ENCODE measurements at regions not wholly inside any gene's neighbourhood (a gene's known extent, or its start where the extent isn't known, plus 50 kb on each side); places are given as distances from the start of the nearest gene placed in this dataset.

DNA sequence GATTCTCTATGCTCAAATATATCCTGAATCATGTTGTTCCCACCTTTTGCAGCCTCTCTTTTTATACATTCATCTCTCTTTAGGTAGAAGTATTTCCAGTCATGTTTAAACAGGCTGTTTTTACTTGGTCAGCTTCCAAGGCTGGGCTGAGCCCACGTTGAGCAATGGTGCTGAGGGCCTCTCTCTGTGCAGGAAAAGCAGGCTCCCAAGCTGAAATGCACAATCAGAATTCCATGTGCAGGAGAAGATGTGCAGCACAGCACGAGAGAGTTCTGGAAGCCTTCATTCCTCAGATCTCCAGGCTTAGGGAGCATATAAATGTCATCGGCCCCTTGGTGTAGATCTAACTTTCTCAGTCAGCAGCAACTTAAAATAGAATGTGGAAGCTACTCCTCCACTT lies 588.5 kb downstream of the TNS3 start:
- ChIA-PET POLR2A (no interaction called here), CTCF (no interaction called here)
- Mint-ChIP-seq H3K4me1 (no peaks in the 10 kb centered on the region), H3K4me3 (no peak overlapping the region), H3K27ac (no peak overlapping the region), H3K27me3 (no peaks in the 10 kb centered on the region), H3K9me3 (no peaks in the 10 kb centered on the region), H3K36me3 (ENCODE audit: low read depth) (no peaks in the 10 kb centered on the region)
- DNase-seq: no peak

DNA sequence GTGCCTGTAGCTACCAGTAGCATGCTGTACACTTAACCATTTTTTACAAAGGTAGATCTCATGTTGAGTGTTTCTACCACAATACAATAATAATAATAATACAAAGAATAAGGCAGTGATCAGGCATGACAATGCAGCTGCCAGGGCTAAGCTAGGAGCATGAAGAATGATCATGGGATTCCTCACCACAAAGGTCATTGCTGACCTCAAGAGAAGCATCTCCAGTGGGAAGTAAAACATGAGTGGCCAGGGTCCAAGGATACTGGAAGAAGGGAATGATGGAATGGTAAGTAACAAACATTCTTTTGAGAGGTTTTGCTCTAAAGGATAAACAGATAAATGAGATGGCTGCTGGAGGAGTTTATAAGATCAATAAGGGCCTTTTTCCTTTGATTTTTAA lies 591.1 kb downstream of the TNS3 start:
- H3K27ac Mint-ChIP-seq: no peak overlapping the region
- no peak overlapping the region for H3K4me3 Mint-ChIP-seq
- no peak for DNase-seq
- no peaks in the 10 kb centered on the region for H3K36me3 Mint-ChIP-seq (ENCODE audit: low read depth)
- CTCF ChIA-PET: no interaction called here
- POLR2A ChIA-PET: no interaction called here
- no peaks in the 10 kb centered on the region for H3K27me3 Mint-ChIP-seq
- no peaks in the 10 kb centered on the region for H3K9me3 Mint-ChIP-seq
- H3K4me1 Mint-ChIP-seq: no peaks in the 10 kb centered on the region

DNA sequence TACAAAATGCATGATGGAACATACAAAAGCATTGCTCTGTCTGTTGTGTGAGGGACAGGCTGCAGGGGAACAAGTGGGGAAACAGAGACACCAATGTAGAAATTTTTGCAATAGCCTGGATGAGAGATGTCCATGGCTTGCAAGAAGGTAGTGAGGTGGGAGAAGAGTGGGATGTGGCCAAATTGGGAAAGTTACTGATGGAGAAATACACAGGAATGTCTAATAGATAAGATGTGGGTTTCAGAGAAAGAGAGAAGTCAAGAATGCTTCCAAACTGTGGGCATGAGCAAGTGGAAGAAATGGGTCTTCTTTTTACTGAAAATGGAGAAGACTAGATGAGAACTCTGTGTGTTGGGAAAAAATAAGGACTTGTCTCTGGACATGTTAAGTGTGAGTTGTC lies 592.7 kb downstream of the TNS3 start:
- H3K27ac Mint-ChIP-seq: no peak overlapping the region
- no peak overlapping the region for H3K4me3 Mint-ChIP-seq
- H3K9me3 Mint-ChIP-seq: no peaks in the 10 kb centered on the region
- no peak for DNase-seq
- no peaks in the 10 kb centered on the region for H3K4me1 Mint-ChIP-seq
- H3K36me3 Mint-ChIP-seq (ENCODE audit: low read depth): no peaks in the 10 kb centered on the region
- POLR2A ChIA-PET: no interaction called here
- CTCF ChIA-PET: no interaction called here
- H3K27me3 Mint-ChIP-seq: no peaks in the 10 kb centered on the region

DNA sequence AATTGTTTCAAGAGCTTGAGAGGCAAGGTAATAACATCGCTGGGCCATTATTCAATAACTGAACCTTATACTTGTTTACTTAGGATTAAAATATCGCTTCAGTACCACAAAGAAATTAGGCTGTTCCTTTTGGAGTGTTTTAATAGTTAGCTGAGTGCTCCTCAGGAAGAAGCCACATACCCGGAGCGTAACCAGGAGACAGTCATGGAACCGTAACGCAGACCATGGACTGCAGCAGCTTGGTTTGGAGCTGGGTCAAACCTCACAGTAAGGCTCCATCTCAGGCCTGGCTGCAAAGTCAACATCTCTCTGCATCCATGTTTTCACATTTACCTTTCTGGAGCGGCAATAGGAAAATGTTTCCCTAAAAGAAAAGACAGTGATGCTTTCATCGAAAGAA lies 599.0 kb downstream of the TNS3 start:
- H3K27me3 Mint-ChIP-seq: no peaks in the 10 kb centered on the region
- no peaks in the 10 kb centered on the region for H3K4me1 Mint-ChIP-seq
- H3K9me3 Mint-ChIP-seq: no peaks in the 10 kb centered on the region
- CTCF ChIA-PET: no interaction called here
- no peak for DNase-seq
- H3K27ac Mint-ChIP-seq: no peak overlapping the region
- H3K36me3 Mint-ChIP-seq (ENCODE audit: low read depth): no peaks in the 10 kb centered on the region
- POLR2A ChIA-PET: no interaction called here
- H3K4me3 Mint-ChIP-seq: no peak overlapping the region

DNA sequence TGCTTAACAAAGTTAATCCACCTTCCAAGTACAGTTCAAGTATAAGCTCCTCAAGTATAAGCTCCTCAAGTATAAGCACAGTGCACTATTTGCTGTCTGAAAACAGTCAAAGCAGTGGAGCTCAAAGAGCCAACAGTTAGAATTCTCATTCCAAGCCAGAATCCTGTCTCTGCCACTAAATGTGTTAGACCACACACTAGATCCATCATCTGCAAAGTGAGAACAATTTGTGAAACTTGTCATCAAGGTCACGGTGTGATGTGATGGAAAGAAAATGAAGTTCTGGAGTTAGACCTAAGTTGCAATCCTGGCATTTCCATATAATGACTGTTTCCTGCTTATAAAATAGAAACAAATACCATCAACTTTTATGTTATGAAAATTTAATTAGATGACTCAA lies 602.5 kb downstream of the TNS3 start:
- CTCF ChIA-PET: no interaction called here
- Mint-ChIP-seq H3K36me3 (ENCODE audit: low read depth) (no peaks in the 10 kb centered on the region), H3K27ac (no peak overlapping the region), H3K9me3 (no peaks in the 10 kb centered on the region), H3K27me3 (no peaks in the 10 kb centered on the region), H3K4me3 (no peak overlapping the region), H3K4me1 (no peaks in the 10 kb centered on the region)
- POLR2A ChIA-PET: no interaction called here
- no peak for DNase-seq

DNA sequence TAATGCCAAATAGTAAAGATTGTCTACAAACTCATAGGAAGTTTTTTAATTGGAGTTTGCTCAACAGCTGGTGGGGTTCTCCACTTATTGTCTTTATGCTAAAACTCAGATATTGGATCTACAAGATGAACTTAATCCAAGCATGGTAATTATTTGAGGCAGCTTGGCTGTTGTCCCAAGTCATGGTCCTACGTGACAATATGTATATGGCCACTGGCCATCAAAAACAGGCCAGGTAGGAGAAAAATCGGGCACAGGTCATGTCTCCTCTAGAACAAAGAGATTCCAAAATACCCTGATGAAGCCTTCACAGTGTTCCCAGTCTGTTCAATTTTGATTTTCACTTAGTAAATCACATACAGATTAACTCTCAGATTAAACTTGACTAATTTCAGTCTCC lies 606.4 kb downstream of the TNS3 start:
- POLR2A ChIA-PET: no interaction called here

DNA sequence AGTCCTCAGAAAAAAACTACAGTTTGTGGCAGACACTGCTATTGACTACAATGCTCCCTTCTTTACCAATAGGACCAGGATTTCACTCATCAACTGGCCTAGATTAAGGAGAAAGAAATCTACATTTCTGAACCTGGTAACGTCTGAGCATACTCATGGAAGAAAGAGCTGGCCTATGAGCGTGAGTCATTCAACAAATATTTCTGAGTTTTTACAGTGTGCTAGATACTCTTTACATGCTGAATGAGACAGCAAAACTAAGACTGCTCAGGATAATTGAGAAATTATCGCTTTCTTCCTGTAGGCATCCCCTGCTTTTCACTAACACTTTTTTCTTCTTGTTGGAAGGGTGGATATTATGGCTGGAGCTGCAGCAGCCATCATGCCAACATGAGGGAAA lies 609.7 kb downstream of the TNS3 start:
- Mint-ChIP-seq H3K4me3 (no peak overlapping the region), H3K27me3 (no peaks in the 10 kb centered on the region), H3K9me3 (peaks cover 6% of the 10 kb centered on the region), H3K4me1 (no peaks in the 10 kb centered on the region), H3K36me3 (ENCODE audit: low read depth) (no peaks in the 10 kb centered on the region), H3K27ac (no peak overlapping the region)
- DNase-seq: no peak
- POLR2A ChIA-PET: no interaction called here
- CTCF ChIA-PET: no interaction called here

More for the DNA sequence above, 606.4 kb downstream of the TNS3 start:
- Mint-ChIP-seq H3K4me1 (no peaks in the 10 kb centered on the region), H3K9me3 (no peaks in the 10 kb centered on the region), H3K36me3 (ENCODE audit: low read depth) (no peaks in the 10 kb centered on the region), H3K4me3 (no peak overlapping the region), H3K27me3 (no peaks in the 10 kb centered on the region), H3K27ac (no peak overlapping the region)
- DNase-seq: no peak
- CTCF ChIA-PET: no interaction called here

DNA sequence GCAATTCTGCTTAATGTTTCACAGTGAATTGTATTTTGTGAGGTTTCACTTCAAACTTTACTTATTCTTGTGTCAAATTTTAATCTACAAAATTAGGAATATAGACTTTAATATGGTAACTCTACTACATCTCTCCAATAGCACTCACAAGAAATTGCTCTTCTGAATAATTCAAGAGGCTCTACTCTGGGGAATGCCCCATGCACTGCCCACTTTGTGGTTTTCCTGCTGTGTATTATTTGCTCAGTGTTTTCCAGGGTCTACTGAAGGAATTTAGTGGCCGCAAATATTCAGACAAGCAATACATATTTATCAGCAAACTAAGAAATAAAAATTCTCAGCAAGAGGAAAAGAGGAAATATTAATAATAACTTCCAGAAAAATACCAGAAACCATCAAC lies 611.4 kb downstream of the TNS3 start:
- H3K4me3 Mint-ChIP-seq: no peak overlapping the region
- no peaks in the 10 kb centered on the region for H3K4me1 Mint-ChIP-seq
- no peak overlapping the region for H3K27ac Mint-ChIP-seq
- ChIA-PET CTCF (no interaction called here), POLR2A (no interaction called here)
- no peak for DNase-seq
- H3K36me3 Mint-ChIP-seq (ENCODE audit: low read depth): no peaks in the 10 kb centered on the region
- H3K9me3 Mint-ChIP-seq: peaks cover 6% of the 10 kb centered on the region
- no peaks in the 10 kb centered on the region for H3K27me3 Mint-ChIP-seq

DNA sequence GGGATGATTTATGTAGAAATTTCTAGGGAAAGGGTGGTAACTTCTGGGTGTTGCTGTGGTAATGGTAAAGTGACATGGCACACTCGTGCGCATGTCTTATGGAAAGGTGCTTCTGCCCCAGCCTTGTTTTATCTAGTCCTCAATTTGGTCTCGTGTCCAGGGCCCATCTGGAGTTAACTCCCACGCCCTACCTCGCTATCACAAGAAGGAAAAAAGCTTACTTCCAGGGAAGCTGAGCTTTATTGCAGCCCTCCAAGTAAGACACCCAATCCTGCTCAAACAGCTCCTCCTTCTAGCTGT lies 611.8 kb downstream of the TNS3 start:
- POLR2A ChIA-PET: no interaction called here

DNA sequence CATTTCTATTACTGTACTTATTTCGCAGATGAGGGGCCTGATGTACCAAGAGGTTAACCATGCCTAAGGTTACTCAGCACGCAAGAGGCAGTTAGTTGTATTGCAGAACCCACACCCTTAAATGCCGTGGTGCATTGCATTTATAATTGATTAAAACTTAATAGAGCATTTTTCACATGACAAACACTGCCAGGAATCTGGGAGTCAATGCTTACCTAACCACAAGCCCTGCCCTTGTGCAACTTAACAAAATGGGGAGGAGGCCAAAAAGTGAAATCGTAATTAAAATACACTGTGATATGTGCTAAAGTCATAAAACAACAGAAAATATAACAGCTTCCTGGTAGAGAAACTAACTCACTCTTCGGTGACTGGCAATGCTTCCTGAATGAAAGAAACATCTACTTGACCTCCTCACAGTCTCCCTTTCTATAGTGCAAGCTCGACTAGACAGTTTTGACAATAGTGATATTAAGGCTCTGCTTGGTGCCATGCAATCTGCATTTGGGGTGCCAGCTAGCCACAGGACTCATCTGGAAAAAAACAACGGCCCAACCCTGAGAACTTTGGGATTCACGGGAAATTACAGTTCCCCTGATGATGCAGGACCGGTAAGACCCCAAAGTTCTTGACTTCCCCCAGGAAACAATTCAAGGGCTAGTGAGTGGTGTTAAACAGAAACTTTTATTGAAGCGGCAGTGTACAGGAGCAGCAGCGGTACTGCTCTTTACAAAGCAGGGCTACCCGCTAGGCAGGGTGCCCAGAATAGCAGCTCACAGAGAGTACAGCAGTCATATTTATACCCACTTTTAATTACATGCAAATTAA lies 612.4 kb downstream of the TNS3 start:
- H3K4me3 Mint-ChIP-seq: no peak overlapping the region
- CTCF ChIA-PET: no interaction called here
- H3K36me3 Mint-ChIP-seq (ENCODE audit: low read depth): no peaks in the 10 kb centered on the region
- H3K4me1 Mint-ChIP-seq: no peaks in the 10 kb centered on the region
- DNase-seq: no peak
- H3K27ac Mint-ChIP-seq: no peak overlapping the region
- peaks cover 7% of the 10 kb centered on the region for H3K9me3 Mint-ChIP-seq
- POLR2A ChIA-PET: no interaction called here
- no peaks in the 10 kb centered on the region for H3K27me3 Mint-ChIP-seq

More for the DNA sequence above, 611.8 kb downstream of the TNS3 start:
- Mint-ChIP-seq H3K9me3 (peaks cover 6% of the 10 kb centered on the region), H3K4me3 (no peak overlapping the region), H3K27me3 (no peaks in the 10 kb centered on the region), H3K27ac (no peak overlapping the region), H3K36me3 (ENCODE audit: low read depth) (no peaks in the 10 kb centered on the region), H3K4me1 (no peaks in the 10 kb centered on the region)
- no peak for DNase-seq
- CTCF ChIA-PET: no interaction called here

DNA sequence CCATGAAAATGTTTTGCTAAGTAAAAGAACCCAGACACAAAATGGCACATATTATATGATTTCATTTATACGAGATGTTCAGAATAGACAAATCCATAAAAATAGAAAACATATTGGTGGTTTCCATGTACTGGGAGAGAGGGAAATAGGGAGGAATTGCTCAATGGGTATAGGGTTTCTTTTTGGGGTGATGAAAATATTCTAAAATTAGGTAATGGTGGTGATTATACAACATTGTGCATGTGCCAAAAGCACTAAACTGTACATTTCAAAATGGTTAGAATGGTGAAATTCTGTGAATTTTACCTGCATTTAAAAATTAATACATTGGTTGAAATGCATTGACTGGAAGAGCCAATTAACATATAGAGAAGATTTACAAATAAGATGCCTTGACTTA lies 613.9 kb downstream of the TNS3 start:
- CTCF ChIA-PET: no interaction called here
- no peaks in the 10 kb centered on the region for H3K4me1 Mint-ChIP-seq
- no peak overlapping the region for H3K4me3 Mint-ChIP-seq
- H3K27ac Mint-ChIP-seq: no peak overlapping the region
- H3K27me3 Mint-ChIP-seq: no peaks in the 10 kb centered on the region
- no peaks in the 10 kb centered on the region for H3K36me3 Mint-ChIP-seq (ENCODE audit: low read depth)
- POLR2A ChIA-PET: no interaction called here
- H3K9me3 Mint-ChIP-seq: peaks cover 18% of the 10 kb centered on the region
- no peak for DNase-seq

DNA sequence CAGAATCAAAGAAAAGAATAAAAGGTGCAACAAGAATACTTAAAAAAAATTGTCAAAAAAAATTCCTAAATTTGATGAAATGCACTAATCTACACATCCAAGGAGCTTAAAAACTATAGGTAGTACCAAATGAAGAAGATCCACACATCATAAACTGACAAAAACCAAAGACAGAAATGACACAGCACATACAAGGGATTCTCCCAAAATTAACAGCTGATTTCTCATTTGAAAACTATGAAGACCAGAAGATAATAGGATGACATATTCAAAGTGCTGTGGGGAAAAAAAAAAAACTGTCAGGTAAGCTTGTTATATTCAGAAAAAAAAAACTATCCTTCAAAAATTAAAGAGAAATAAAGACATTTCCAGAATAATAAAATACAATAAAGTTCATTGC lies 618.2 kb downstream of the TNS3 start:
- H3K27ac Mint-ChIP-seq: no peak overlapping the region
- no peaks in the 10 kb centered on the region for H3K4me1 Mint-ChIP-seq
- DNase-seq: no peak
- no peaks in the 10 kb centered on the region for H3K27me3 Mint-ChIP-seq
- ChIA-PET CTCF (no interaction called here), POLR2A (no interaction called here)
- H3K36me3 Mint-ChIP-seq (ENCODE audit: low read depth): no peaks in the 10 kb centered on the region
- peaks cover 23% of the 10 kb centered on the region for H3K9me3 Mint-ChIP-seq
- H3K4me3 Mint-ChIP-seq: no peak overlapping the region

DNA sequence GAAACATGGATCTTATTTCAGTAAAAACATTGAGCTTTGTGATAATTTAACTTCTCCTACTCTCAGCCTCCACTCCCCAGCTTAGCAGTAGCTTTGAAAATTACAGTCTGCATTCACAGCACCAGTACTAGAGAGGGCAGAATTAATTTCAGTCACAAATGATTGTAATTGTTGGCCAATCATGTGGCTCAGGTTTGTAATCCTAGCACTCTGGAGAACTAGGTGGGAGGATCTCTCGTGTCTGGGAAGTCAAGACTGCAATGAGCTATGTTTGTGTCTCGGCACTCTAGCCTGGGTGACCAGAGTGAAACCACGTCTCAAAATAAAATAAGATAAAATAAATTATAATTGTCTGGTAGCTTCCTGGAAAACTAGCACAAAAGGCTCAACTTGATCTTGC lies 620.9 kb downstream of the TNS3 start:
- CTCF ChIA-PET: no interaction called here
- POLR2A ChIA-PET: no interaction called here

DNA sequence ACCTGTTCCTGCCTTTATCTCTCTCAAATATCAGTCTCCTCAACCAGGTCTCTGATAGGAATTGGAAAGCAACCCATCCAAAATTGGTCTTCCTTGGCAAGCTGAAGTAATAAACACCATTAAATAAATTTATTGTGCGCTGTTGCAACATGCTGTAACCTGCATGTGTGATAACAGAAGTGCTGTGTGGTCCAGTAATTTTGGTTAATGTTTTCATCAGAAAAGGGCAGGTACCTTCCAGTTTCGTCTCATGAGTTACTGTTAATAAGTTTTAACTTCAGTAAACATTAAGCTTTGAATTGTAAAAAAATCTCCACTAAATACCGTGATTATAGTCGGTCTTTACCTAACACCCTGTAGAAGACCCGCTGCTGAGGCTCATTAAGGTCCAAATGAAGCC lies 624.7 kb downstream of the TNS3 start:
- POLR2A ChIA-PET: no interaction called here
- Mint-ChIP-seq H3K4me1 (no peaks in the 10 kb centered on the region), H3K27me3 (no peaks in the 10 kb centered on the region), H3K36me3 (ENCODE audit: low read depth) (no peaks in the 10 kb centered on the region), H3K4me3 (no peak overlapping the region), H3K9me3 (peaks cover 5% of the 10 kb centered on the region), H3K27ac (no peak overlapping the region)
- no peak for DNase-seq
- CTCF ChIA-PET: interaction anchor here (0.6 to 1.2 kb wide), 2 partner anchors 13 to 76 kb away, joined by 3 to 4 read pairs; no protein-coding TSS in a partner anchor

More for the DNA sequence above, 620.9 kb downstream of the TNS3 start:
- Mint-ChIP-seq H3K9me3 (peaks cover 18% of the 10 kb centered on the region), H3K36me3 (ENCODE audit: low read depth) (no peaks in the 10 kb centered on the region), H3K27ac (no peak overlapping the region), H3K4me3 (no peak overlapping the region), H3K27me3 (no peaks in the 10 kb centered on the region), H3K4me1 (no peaks in the 10 kb centered on the region)
- no peak for DNase-seq

All from activated CD4-positive, alpha-beta T cell treated with anti-CD3 and anti-CD28 coated beads, Interleukin-2, amount 10 ng/mL, durations not matched to agents 7 days and 5 days (primary cell).